GM21786 (cell line): ENCODE measurements at regions not wholly inside any gene's neighbourhood (a gene's known extent, or its start where the extent isn't known, plus 50 kb on each side); places are given as distances from the start of the nearest gene placed in this dataset.
A peak's percentile ranks its signal among the peaks of the same experiment; 100 is the strongest.

Source experiments
- ATAC-seq: cut with Tn5 transposase; IDR thresholded peaks from one replicate; pipeline ENCODE4 v1.9.1; 2021; ENCODE audit not compliant: unreplicated experiment

DNA sequence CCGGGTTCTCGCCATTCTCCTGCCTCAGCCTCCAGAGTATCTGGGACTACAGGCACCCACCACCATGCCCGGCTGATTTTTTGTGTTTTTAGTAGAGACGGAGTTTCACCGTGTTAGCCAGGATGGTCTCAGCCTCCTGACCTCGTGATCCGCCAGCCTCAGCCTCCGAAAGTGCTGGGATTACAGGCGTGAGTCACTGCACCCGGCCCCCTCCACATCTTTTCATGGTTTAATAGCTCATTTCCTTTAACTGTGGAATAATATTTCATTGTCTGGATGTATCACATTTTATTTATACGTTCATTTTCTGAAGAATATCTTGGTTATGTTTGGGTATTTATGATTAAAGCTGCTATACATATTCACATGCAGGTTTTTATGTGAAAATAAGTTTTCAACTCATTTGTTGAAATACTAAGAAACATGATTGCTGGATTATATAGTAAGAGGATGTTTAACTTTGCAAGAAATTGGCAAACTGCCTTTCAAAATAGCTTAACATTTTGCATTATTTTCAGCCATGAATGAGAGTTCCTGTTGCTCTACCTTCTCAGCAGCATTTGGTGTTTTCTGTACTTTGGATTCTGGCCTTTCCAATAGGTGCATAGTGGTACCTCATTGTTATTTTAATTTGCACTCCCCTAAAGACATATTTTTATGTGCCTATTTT lies 591.9 kb downstream of the TECRL start:
- no peak for ATAC-seq

- ATAC-seq: no peak
Measured at GRCh38 chr4:63814171-63814964, 594.9 kb downstream of the TECRL start.

DNA sequence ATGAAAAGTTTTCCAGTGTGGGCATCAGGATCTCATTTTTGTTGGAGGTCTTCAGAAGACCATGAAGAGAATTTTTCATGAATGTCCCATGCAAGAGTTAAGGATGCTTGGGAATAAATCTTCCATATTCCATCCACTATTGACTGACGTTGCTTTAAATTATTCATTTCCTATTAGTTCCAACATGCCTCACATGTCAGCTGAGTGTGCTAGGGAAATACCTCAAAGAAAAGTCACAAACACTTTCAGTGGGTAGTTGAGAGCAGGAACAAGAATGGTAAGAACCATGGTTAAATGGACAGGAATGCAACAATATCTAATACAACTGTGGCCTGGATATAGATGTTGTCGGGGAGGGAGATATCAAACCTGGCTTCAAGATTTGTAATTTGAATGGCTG lies 610.1 kb downstream of the TECRL start:
- no peak for ATAC-seq

GRCh38 chr4:63795301-63795700 lies 613.9 kb downstream of the TECRL start:
- ATAC-seq: no peak

DNA sequence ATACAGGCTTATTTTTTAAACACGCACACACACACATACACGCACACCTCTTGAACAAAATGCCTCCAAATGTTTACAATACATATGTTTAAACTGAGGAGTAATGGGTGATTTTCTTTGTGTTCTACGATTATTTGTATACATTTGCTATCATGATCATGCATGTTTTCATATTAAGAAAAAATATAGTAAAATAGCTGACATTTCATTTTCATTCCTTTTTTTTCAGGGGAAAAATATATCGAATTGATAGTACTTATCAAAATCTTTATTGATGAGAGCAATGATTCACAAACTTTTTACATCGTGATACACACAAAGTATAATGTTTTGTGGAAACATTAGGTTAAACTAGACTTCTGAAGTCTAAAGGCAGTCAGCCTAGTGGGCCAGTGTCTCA lies 618.9 kb downstream of the TECRL start:
- no peak for ATAC-seq

- ATAC-seq: no peak
Measured at GRCh38 chr4:63788271-63788670, 621.0 kb downstream of the TECRL start.

GRCh38 chr4:63787326-63787725 lies 621.9 kb downstream of the TECRL start:
- ATAC-seq: no peak

- no peak for ATAC-seq
Measured at GRCh38 chr4:63786171-63786570, 623.1 kb downstream of the TECRL start.

DNA sequence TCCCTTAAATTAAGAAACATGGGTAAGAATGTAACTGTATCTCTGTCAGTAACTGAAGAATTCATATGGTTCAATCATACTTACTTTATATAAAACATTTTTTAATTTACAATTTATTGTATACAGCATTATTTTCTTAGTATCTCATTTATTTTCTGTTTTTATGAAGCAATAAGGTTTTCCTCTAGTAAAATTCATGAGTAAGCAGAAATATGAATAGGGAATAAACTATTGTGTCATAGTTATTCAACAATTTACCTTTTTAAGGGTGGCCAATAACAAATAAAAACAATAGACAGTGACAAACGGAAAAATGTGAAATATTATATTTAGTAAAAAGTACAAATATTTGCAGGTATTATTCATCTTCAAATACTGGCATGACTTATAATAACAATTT lies 624.4 kb downstream of the TECRL start:
- no peak for ATAC-seq

- no peak for ATAC-seq
Measured at GRCh38 chr4:63777601-63778000, 631.6 kb downstream of the TECRL start.

DNA sequence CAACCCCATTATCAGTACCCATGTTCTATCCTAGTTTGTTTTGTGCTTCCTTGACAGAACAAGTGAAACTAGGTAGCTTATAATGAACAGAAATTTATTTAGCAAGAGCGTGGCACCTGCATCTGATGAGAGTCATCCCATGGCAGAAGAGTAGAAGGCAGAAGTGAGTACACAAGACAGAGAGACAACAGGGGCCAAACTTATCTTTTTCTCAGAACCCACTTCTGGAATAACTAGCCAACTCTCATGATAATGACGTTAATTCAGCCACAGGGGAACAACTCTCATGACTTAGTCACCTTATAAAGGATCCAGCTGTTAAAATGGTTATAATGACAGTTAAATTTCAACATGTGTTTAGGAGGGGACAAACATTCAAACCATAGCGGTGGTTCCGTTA lies 644.9 kb downstream of the TECRL start:
- no peak for ATAC-seq

DNA sequence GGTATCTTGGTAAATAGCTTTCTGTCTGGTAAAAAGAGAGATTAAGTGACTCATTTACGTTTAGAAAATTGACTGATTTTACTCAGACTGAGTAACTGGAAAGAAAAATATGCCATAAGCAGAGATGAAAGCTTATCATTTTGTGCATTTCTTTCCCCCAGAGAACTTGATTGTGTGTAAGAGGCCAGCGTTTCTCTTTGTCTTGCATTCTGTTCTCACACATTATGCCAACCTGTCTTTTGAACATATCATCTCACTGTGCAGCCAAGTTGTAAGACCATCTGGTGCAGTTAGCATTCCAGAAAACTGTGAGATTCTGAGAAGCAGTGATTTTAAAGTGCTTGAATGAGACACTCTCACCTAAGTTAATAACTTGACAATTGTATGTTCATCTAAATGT lies 651.3 kb downstream of the TECRL start:
- no peak for ATAC-seq

DNA sequence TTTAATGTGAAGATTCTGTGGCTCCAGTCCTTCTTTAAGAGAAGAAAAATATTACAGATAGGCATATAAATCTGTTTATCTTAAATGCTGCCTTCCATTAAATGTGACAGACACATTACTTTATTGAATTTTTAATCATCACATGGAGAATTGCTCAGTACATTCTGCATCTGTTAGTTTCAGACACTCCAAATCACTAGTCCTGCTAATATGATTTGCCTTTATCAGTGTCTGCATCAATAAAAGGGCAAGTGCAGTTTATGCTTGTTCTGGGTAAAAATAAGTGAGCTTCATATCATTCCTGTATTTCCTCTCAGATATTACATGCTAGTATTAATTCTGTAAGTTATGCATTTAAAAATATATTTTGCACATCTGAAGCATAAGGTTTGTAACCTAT lies 666.4 kb downstream of the TECRL start:
- no peak for ATAC-seq

- no peak for ATAC-seq
Measured at GRCh38 chr4:63729519-63729918, 679.7 kb downstream of the TECRL start.

DNA sequence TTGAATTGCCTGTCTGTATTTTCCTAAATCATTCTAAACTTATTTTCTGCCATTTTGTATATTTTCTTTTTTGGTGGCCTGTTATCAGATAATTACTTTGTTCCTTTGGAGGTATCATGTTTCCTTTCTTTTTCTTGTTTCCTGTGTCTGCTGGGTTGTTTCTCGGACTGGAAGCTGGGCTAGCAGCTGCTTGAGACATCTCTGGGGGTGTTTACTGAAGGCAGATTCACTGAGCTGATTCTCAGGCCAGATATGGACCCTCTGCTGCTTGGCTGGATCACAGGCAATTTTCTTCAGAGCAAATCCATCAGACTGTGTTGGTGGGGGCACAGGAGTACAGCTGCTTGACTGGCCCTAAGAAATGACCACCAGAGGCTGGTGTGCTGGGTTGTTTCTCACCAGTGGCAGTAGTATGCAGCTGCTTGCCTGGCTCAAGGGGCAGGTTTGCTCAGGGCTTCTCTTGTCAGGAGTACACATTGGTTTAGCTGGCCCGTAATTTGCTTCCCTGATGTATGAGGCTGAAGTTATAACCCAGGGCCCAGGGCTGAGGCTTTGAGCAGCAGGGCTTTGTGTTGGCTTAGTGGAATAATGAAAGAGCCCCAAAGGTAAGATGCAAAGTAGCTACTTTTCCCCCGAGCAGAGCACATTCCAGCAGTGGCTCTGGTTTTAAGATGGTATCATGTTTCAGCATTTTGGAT lies 680.6 kb downstream of the TECRL start:
- ATAC-seq: no peak

- no peak for ATAC-seq
Measured at GRCh38 chr4:63717384-63717783, 691.9 kb downstream of the TECRL start.

DNA sequence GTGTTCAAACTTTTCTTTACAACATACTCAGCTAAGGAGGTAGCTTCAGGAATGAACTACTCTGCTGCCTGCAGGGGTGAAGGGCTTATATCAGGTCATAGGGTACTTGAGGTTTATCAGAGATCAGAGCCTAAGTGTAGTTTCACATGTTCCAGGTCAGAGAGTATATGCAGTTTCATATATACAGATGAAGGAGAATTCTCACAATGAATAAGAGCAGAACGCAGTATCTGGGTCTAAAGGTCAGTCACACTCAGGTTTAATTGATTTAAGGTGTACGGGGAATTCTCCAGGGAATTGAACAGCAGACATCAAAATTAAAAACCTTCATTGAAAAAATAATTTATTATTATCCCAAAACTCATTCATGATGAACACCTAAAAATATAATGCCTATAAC lies 700.6 kb downstream of the TECRL start:
- peak; percentile 50 for ATAC-seq

DNA sequence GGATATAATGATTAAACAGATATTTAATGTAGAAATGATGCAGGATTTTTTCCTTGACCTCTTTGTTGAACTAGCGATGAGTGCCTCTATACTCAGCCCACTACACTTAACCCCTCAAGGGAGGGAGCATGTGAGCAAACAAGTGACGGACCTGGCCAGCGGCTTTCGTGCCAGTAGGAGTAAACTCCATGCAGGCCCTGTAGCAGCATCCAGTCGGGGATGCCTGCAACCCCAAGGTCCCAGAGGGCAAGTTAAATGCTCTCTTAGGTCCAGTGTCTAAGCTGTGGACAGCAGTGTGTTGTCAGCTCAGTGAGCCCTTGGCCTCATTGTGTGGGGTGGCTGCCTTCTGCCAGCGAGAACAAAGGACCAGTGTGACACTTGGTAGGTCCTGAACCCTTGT lies 708.7 kb downstream of the TECRL start:
- no peak for ATAC-seq

GRCh38 chr4:63693321-63693720 lies 715.9 kb downstream of the TECRL start:
- no peak for ATAC-seq

DNA sequence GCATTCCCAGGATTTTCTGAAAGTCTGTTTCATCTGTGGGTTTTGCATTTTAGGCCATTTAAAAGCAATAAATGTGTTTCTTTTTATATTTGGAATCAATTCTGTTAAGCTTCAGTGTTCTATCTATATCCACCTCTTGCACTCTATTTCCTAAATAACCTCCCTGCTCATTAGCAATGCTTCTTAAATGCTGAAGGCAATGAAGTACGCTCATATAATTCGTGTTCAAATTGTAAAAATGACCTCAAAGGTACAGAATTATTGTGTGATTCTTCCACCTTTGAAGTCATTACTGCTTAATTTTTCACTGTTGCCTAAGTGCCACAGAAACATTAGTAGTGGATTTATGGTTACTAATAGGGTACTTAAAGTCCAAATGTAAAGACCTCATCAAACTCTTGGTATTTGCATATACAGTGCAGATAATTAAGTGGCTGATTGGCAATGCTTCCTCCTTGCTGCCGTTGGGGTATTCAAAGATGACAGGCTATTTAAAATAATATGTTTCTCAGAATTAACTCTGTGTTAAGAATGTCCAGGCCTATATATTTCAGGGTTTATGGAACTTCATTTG lies 730.8 kb downstream of the TECRL start:
- ATAC-seq: no peak

DNA sequence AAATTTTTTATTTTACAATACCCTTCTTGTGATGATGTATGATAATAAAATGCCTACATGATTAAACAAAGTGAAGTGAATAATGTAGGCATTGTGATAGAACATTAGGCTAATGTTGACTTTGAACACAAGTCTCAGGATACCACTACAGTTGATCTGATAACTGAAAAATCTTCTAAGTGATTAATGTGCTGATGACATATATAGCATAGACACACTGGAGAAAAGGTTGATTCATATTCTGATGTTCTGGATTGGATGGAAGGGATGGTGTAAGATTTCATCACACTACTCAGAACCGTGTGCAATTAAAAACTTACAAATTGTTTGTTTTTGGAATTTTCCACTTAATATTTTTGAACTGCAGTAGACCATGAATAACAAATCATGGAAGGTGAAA lies 738.5 kb downstream of the TECRL start:
- no peak for ATAC-seq

DNA sequence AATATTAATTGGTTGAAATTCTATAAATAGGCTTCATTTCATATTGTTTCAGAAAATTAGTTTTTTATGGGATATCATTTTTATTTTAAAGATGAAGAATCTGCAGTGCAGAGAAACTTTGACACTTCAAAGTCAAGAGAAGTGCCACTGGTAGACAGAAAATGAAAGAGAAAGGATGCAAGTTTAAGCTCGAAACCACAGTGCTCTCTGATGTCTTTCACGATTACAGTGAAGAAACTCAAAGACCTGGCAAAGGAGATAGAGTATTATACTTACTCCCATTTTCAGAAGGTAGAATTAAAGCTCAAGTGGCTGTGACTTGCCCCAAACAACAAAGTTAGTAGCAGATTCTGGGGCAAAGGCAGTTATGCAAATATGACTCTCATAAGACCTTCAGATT lies 745.4 kb downstream of the TECRL start:
- ATAC-seq: peak; percentile 96
